ENCODE measurements at regions not wholly inside any gene's neighbourhood (a gene's known extent, or its start where the extent isn't known, plus 50 kb on each side); places are given as distances from the start of the nearest gene placed in this dataset.

GRCh38 chr13:34620862-34621261, 321.2 kb upstream of the NBEA start:
- no peak for DNase-seq (ENCODE audit: low read depth)

DNA sequence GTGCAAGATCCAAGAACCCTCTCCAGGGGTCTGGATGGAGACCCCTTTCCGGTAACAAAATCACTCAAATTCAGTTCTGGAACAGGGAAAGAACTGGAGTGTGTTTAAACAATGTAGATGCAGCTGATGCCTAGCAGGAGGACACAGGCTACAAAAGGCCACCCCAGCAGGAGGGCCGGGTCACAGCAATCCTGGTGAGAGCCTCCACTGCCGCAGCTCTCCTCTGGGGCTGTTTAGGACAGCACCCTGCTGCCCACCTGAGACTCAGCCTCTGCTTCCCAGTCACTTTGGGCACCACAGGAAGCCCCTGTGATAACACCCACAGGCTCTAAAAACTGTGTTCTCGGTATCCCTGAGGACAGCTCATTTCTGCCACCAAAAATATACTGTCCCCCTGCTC, 318.7 kb upstream of the NBEA start:
- DNase-seq (ENCODE audit: low read depth), result no peak

- no peak for DNase-seq (ENCODE audit: low read depth)
Observed at GRCh38 chr13:34627509-34628208, 314.4 kb upstream of the NBEA start.

DNA sequence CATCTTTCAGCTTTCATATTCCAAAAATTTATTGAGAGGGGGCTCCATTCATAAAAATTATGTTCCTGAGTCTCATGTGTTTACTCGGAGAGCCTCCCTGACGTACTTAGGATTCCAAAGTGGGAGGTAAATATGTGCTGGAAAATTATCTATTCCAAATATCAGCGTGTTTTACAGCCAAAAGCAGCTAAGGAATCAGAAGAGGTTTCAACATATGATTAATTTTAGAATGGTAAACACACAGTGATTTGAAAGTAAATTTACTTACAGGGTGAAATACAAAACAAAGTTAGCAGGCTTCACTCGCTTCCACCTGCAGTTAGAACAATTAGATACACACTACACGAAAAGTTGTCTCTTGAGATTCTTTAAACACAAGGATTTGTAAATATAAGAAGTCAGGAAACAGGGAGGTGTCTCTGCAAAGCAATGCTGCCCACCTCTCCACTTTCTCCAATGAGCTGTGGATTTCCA, 313.8 kb upstream of the NBEA start:
- no peak for DNase-seq (ENCODE audit: low read depth)

DNA sequence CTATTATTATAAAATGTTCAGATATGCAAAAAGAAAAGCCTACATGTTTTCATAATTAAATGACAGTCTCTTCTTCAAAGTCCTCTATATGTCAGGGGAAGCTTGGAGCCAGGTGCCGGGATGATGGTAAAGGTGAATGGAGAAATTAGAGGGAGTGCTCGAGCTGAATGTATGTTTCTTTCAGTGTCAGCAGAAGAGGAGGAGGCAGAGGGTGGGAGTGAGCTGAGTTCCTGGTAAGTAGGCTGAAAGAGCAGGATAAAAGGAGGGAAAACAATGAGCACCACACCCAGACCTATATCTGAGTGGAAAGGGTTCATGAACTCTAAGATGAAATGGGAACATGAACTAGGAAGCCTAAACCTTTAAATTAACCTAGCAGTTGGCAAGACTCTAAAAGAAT, 307.6 kb upstream of the NBEA start:
- DNase-seq (ENCODE audit: low read depth), result no peak

DNA sequence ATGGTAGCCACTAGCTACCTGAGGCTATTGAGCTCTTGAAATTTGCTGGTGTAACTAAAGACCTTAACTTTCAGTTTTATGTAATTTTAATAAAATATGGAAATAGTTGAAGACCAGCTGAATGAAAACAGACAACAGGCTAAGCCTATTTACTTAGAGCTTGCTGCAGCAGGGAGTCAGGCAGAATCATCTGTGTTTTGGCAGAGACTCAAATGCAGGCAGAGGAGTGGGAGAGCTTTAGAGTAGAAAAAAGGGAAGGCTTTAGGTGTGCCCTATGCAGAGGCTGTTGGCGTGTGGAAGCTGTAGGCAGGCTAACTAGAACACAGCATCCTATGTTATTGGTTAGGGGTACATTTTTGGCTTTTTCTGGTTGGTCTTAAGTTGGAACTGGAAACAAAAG, 304.9 kb upstream of the NBEA start:
- DNase-seq (ENCODE audit: low read depth), result no peak

DNA sequence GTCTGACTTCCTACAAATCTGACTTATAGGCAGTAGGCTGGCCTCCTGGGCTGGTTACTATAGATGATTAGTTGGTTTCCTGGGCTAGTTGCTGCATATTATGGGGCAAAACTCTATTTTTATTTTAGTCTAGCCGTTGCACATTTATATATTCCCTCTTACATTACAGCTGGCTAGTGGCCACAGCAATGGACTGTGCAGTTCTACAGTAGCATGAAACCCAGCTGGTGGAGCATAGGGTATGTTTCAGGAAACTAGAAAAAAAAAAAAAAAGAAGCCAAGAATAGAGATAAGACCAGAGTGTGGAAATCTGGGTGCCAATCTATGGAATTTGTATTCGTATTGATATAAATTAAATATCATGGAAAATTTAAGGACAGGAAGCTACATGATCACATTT, 304.4 kb upstream of the NBEA start:
- DNase-seq (ENCODE audit: low read depth), result no peak

DNA sequence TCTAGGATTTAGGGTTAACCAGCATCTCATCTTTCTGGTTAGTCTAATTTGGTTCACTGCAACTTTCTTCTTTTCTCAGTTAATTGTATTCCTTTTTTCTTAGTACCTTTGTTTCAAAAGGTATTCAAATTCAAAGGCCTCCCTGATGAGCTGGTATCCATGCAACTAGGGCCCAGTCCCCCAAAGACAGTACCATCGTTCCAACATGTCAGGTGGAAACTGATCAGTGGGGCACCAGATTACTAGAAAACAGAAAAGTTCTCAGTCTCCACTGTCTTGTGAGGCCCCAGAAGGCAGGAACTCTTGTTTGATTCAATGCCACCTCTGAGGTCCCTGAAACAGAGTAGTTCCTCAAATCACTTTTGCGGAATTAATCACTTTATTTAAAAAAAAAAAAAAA, 303.2 kb upstream of the NBEA start:
- no peak for DNase-seq (ENCODE audit: low read depth)

DNA sequence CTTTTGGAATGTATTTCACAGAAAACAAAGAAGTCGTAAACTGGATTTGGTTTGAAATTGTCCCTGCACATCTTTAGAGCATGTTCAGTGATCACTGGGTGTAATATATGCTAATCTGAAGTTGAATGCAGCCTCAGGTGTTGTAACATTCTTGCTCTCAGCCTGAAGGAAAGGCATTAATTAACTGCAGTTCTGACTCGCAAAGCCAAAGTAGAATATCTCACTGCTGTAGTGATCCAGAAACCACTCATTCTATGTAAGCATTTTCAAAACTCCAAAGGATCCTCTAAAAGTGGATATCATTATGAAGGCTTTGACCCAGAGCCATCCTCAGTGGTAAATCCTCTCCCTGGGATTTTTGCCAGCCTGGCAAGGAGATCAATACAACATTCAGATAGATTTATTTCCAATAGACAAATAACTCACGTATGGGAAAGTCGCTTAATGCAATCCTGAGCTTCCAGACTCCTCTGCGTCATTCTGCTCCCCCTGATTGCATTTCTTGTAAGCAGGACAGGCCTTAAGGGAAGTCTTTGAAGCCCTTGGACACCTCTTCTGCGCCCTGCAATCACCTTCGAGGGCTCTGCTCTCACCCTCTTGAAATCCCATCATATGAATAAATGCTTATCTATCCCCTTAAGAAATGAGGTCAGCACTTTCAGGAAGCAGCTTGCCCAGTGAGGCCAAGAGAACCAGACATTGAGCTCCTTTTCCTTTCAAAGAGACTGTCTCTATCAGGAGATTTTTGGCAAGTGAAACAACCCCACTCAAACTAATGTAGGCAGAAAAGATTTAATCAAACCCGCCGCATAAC, 301.7 kb upstream of the NBEA start:
- DNase-seq (ENCODE audit: low read depth), result no peak

GRCh38 chr13:34640993-34641330, 301.1 kb upstream of the NBEA start:
- no peak for DNase-seq (ENCODE audit: low read depth)

GRCh38 chr13:34647379-34648150, 294.5 kb upstream of the NBEA start:
- DNase-seq (ENCODE audit: low read depth), result no peak

GRCh38 chr13:34654203-34654602, 287.9 kb upstream of the NBEA start:
- DNase-seq (ENCODE audit: low read depth), result no peak

GRCh38 chr13:34654647-34655046, 287.4 kb upstream of the NBEA start:
- no peak for DNase-seq (ENCODE audit: low read depth)

DNA sequence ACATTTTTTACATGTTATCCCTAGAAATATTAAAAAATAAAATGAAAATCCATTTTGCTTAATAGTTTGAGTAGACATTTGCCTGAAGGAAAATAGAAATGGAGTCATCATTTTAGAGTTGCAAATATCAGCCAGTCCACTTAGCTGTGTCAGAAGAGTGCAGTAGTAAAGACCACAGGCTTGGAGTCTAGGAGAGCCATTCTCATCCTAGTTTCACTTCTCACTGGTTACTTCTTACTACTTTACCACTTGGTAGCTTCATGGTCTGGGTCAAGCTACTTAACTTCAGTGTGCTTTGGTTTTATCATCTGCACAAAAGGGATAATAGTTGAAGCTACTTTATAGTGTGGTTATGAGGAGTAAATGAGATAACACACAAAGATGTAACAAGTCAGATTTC, 286.5 kb upstream of the NBEA start:
- no peak for DNase-seq (ENCODE audit: low read depth)

- DNase-seq (ENCODE audit: low read depth), result no peak
Observed at GRCh38 chr13:34657716-34658115, 284.4 kb upstream of the NBEA start.

GRCh38 chr13:34667286-34668218, 274.5 kb upstream of the NBEA start:
- DNase-seq (ENCODE audit: low read depth), result no peak

GRCh38 chr13:34671137-34671536, 270.9 kb upstream of the NBEA start:
- DNase-seq (ENCODE audit: low read depth), result no peak

- no peak for DNase-seq (ENCODE audit: low read depth)
Observed at GRCh38 chr13:34672631-34673030, 269.4 kb upstream of the NBEA start.

DNA sequence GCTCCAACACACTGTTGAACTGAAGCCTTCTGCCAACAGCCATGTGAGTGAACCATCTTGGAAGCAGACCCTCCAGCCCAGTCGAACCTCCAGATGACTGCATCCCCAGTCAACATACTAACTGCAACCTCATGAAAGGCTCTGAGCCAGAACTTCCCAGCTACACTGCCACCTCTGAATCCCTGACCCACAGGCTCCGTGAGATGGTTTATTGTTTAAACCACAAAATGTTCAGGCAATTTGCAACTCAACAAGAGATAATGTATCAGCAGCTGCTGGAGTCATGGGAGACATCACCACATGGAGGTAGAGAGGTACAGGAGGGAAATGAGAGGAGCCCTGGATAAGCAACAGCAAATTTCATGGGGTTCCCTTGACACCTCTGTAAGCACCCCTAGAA, 266.4 kb upstream of the NBEA start:
- no peak for DNase-seq (ENCODE audit: low read depth)

GRCh38 chr13:34678154-34678553, 263.9 kb upstream of the NBEA start:
- no peak for DNase-seq (ENCODE audit: low read depth)

GRCh38 chr13:34681405-34681955, 260.6 kb upstream of the NBEA start:
- DNase-seq (ENCODE audit: low read depth), result no peak

- no peak for DNase-seq (ENCODE audit: low read depth)
Observed at GRCh38 chr13:34695063-34695462, 247.0 kb upstream of the NBEA start.

Measured in GM04503 (cell line).